Muscle layer of duodenum (tissue), 2 donors: ENCODE measurements at regions not wholly inside any gene's neighbourhood (a gene's known extent, or its start where the extent isn't known, plus 50 kb on each side); places are given as distances from the start of the nearest gene placed in this dataset.
"Not testable (repeated sequence)": the region's sequence is repeated elsewhere in the genome, so short reads cannot be mapped to it uniquely, and the experiment has no call there.

Experiments used
- H3K27ac ChIP-seq: one replicate; pipeline ENCODE4 v1.7.0; 2013; ENCODE audit warnings: mild to moderate bottlenecking, low read length
- H3K27me3 ChIP-seq: one replicate; pipeline ENCODE4 v1.7.0; 2013; ENCODE audit warnings: low read depth, mild to moderate bottlenecking, control low read depth, low read length
- H3K36me3 ChIP-seq, 2 donors: one replicate each; pipeline ENCODE4 v1.7.0; 2013; ENCODE audit warnings: low read length in 2 of 2, control low read depth in 1 of 2, mild to moderate bottlenecking in 1 of 2; ENCODE audit not compliant: insufficient read depth in 2 of 2, control insufficient read depth in 1 of 2
- H3K4me1 ChIP-seq, 2 donors: one replicate each; pipeline ENCODE4 v1.7.0; 2013; ENCODE audit warnings: low read length in 2 of 2, mild to moderate bottlenecking in 2 of 2, control low read depth in 1 of 2, moderate library complexity in 1 of 2; ENCODE audit not compliant: insufficient read depth in 2 of 2, control insufficient read depth in 1 of 2
- H3K4me3 ChIP-seq, 2 donors: one replicate each; pipeline ENCODE4 v1.7.0; 2013; ENCODE audit warnings: low read length in 2 of 2, low read depth in 1 of 2, mild to moderate bottlenecking in 1 of 2
- H3K9me3 ChIP-seq, 2 donors: one replicate each; pipeline ENCODE4 v1.7.0; 2013; ENCODE audit warnings: low read length in 2 of 2, control low read depth in 1 of 2, mild to moderate bottlenecking in 1 of 2; ENCODE audit not compliant: control insufficient read depth in 1 of 2
- donor health status: healthy.

DNA sequence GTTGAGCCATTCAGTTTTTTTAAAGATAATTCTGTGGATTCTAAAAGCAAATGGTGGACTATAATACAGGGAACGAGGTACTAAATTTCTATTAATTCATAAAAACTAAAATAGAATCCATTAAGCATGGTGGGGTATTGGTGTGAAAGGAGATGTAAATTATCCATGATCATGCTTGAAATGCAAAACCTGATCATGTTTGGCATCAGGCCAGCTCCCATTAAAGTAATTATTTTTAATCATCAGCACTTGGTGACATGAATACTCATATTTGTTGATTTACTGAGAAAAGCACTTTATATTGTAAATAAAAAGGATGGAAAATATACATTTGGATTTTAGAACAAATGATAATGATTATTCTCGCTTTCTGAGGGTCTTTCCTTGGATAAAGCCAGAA, 232.3 kb upstream of the MEIS1 start:
- Histone ChIP-seq H3K4me1 (no peaks in the 10 kb centered on the region), H3K36me3 (no peaks in the 10 kb centered on the region), H3K4me3 (no peak overlapping the region), H3K9me3 (no peaks in the 10 kb centered on the region), H3K27me3 (no peaks in the 10 kb centered on the region), H3K27ac (no peak overlapping the region)

DNA sequence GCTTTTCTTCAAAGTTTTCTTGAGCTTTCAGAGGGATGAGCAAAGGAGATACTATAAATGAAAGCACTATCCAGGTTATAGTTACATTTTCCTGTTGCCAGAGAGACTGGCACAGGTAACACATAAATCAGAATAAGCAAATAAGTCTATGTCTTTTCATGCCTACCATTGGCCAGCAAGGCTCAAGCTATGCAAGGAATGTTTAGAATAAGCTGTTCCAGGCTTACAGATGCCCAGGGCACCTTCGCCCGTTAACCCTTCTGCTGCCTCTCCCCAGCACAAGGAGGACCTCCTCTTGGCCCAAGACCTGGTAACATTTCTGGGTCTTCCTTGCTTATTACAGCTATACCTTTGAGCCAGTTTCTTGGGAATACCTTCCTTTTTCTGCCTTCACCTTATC, 233.7 kb upstream of the MEIS1 start:
- Histone ChIP-seq H3K27me3 (no peaks in the 10 kb centered on the region), H3K4me3 (no peak overlapping the region), H3K4me1 (no peaks in the 10 kb centered on the region), H3K9me3 (no peaks in the 10 kb centered on the region), H3K36me3 (no peaks in the 10 kb centered on the region), H3K27ac (no peak overlapping the region)

DNA sequence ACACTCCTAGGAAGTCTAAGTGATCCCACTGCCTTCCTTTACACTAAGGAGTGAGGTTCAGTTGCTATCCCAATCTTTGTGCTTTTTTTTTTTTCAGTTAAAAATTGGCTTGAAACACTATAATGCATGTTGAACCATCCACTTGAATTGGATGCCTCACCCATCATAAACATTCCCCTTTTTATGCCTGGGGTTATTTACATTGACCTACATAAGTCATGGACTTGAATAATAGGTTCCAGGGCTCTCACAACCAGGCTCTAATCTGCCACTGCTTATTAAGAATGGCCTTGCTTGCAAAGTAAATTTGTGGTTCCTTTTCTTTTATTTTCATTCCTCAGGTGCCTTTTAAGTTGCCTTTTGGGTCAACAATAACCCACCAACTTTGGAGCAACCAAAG, 236.1 kb upstream of the MEIS1 start:
- Histone ChIP-seq H3K9me3 (no peaks in the 10 kb centered on the region), H3K27ac (no peak overlapping the region), H3K27me3 (no peaks in the 10 kb centered on the region), H3K36me3 (no peaks in the 10 kb centered on the region), H3K4me1 (no peaks in the 10 kb centered on the region), H3K4me3 (no peak overlapping the region)

DNA sequence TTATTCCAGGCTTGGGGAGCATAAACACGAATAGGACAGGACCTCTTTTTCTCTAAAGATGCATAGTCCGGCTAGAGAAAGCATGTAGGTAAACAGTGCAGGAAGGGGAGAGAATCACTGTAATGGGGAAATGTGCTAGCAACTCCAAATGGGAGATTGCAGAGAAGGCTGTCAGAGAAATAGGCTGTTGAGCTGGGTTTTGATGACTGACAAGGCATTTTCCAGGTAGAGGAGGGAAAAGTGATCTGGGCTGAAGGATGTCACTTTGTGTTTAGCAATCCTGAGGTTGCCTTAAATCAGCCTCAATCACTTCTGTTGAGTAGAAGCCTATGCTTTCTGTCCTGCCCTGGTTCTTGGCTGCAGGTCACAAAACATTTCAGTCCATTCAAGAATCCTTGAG, 242.0 kb upstream of the MEIS1 start:
- H3K4me1 ChIP-seq: no peaks in the 10 kb centered on the region

DNA sequence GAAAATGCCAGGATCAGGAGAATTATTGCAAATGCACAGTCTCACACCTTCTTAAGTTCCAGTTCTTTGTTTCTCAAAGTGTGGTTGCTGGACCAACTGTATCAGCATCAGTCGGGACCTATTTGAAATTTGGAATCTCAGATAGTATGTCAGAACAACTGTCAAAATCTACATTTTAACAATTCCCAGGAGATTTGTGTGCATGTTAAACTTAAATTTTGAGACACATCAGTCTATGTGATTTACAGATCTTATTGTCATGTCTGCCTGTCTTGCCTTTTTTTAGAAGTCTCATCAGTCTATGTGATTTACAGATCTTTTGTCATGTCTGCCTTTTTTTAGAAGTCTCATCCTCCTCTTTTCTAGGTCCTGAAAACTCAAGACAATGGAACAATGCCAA, 243.6 kb upstream of the MEIS1 start:
- Histone ChIP-seq H3K36me3 (no peaks in the 10 kb centered on the region), H3K27ac (no peak overlapping the region), H3K9me3 (no peaks in the 10 kb centered on the region), H3K27me3 (no peaks in the 10 kb centered on the region), H3K4me3 (no peak overlapping the region), H3K4me1 (peaks cover 0 to 3% of the 10 kb centered on the region in 2 donors)

More for the DNA sequence above, 242.0 kb upstream of the MEIS1 start:
- Histone ChIP-seq H3K4me3 (no peak overlapping the region), H3K27ac (no peak overlapping the region), H3K9me3 (no peaks in the 10 kb centered on the region), H3K36me3 (no peaks in the 10 kb centered on the region), H3K27me3 (no peaks in the 10 kb centered on the region)

DNA sequence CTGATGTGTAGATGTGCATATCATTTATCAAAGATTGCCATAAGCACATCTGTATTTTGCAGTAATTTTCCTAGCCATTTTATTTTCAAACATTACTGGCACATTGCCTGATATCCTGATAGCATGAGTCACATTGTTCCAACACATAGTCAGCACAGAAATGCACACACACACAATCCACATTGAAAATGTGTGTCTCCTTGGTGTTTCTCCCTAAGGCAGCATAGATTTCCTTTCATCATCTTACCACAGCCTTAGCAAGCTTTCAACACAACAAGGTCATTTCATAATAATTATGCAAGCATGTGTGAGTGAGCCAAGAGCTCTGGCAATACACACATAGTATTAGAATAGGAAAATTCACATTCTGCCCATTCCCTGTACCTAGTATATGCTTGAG, 245.4 kb upstream of the MEIS1 start:
- H3K27me3 ChIP-seq: no peaks in the 10 kb centered on the region
- no peaks in the 10 kb centered on the region for H3K9me3 ChIP-seq
- H3K36me3 ChIP-seq: no peaks in the 10 kb centered on the region
- H3K27ac ChIP-seq: no peak overlapping the region
- no peak overlapping the region for H3K4me3 ChIP-seq
- H3K4me1 ChIP-seq: peaks cover 0 to 3% of the 10 kb centered on the region in 2 donors

DNA sequence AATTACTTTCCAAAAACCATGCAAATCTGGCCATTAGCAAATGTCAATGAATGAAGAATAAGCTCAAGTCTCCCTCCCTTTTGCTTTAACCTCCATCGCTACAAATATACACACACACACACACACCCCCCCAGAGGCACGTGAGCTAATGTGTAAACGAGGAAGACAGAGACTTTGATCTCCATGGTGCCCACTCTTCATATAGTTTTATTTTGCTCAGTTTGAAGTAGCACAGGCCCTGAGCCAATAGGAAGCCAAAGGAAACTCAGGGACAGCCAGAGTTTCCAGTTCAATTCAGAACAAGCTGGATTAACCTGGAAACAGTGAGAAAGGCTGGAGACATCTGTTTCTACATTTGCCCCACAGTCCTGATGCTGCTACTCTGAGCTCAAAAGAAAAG, 248.4 kb upstream of the MEIS1 start:
- no peaks in the 10 kb centered on the region for H3K36me3 ChIP-seq
- H3K27me3 ChIP-seq: no peaks in the 10 kb centered on the region
- no peaks in the 10 kb centered on the region for H3K9me3 ChIP-seq
- peaks cover 0 to 3% of the 10 kb centered on the region in 2 donors for H3K4me1 ChIP-seq
- H3K4me3 ChIP-seq: no peak overlapping the region
- no peak overlapping the region for H3K27ac ChIP-seq

DNA sequence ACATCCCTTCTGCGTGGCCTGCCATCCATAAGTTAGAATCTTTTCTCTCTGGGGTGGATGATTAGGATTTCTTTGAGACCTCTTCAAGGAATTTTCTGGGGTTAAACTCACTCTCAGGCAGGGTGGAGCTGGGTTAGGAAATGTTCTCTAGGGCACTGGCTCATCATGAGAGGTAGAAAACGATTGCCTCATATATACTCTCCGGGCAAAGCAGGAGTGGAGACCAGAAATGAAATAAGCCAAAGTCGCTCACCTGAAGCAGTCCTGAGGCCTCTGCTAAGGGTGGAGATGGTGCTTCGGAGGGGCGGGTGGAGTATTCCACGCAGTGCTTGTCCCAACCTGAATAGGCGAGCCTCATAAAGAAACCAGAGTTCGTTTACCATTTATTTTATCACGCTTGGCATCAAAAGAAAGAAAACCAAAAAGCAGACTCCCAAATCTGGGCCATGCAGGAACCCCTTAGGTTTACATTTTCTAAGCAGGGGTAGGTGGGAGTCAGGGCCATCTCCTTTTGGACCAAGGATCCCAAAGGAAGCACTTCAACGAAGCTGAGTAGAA, 249.3 kb upstream of the MEIS1 start:
- H3K4me3 ChIP-seq: no peak overlapping the region
- peaks cover 0 to 3% of the 10 kb centered on the region in 2 donors for H3K4me1 ChIP-seq
- no peaks in the 10 kb centered on the region for H3K9me3 ChIP-seq
- no peak overlapping the region for H3K27ac ChIP-seq
- no peaks in the 10 kb centered on the region for H3K36me3 ChIP-seq
- H3K27me3 ChIP-seq: no peaks in the 10 kb centered on the region

DNA sequence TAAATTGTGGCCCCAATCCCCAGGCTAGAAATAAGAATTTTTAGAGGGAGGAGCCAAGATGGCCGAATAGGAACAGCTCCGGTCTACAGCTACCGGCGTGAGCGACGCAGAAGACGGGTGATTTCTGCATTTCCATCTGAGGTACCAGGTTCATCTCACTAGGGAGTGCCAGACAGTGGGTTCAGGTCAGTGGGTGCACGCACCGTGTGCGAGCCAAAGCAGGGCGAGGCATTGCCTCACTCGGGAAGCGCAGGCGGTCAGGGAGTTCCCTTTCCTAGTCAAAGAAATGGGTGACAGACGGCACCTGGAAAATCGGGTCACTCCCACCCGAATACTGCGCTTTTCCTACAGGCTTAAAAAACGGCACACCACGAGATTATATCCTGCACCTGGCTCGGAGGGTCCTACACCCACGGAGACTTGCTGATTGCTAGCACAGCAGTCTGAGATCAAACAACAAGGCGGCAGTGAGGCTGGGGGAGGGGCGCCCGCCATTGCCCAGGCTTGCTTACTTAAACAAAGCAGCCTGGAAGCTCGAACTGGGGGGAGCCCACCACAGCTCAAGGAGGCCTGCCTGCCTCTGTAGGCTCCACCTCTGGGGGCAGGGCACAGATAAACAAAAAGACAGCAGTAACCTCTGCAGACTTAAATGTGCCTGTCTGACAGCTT, 257.7 kb upstream of the MEIS1 start:
- not testable (repeated sequence) for H3K9me3 ChIP-seq, H3K4me3 ChIP-seq, H3K27me3 ChIP-seq, H3K36me3 ChIP-seq, H3K4me1 ChIP-seq, H3K27ac ChIP-seq

DNA sequence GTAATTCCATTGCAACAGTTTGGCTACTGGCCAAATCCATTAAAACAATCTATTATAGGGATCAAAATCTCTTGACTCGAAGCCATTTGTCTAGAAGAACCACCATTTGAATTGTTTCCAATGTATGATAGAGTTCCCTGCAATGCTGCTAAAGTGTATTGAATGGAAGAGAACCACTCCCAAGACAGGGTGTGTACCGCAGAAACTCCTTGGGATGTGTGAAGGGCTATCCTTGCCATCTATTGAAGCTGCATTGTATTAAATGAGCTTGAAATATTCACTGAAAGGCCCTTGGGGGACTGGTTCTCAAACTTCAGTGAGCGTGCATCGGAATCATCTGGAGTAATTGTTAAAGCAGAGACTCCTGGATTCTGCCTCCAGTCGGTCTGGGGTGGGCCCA, 260.4 kb upstream of the MEIS1 start:
- H3K27ac ChIP-seq: no peak overlapping the region
- no peaks in the 10 kb centered on the region for H3K9me3 ChIP-seq
- no peaks in the 10 kb centered on the region for H3K36me3 ChIP-seq

DNA sequence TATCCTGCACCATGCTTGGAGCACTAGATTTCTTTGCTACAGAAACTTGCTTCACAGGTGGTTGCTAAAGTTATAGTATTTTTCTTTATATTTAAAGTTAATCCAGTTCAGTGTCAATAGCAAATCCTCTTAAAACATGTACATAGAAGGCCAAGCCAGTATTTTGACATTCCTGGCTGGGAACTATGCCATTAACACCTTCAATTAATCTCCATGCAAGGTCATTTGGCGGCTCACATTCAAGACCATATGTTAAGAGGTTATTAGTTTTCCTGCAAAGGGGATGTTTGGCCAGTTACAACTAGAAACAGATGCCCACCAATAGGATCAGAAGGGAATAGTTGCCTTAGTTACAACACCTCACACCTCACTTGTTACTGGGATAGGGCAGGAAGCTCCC, 261.3 kb upstream of the MEIS1 start:
- no peaks in the 10 kb centered on the region for H3K27me3 ChIP-seq
- H3K9me3 ChIP-seq: no peaks in the 10 kb centered on the region
- no peaks in the 10 kb centered on the region for H3K4me1 ChIP-seq
- H3K27ac ChIP-seq: no peak overlapping the region
- no peaks in the 10 kb centered on the region for H3K36me3 ChIP-seq
- no peak overlapping the region for H3K4me3 ChIP-seq

More for the DNA sequence above, 260.4 kb upstream of the MEIS1 start:
- H3K4me1 ChIP-seq: no peaks in the 10 kb centered on the region
- no peak overlapping the region for H3K4me3 ChIP-seq
- no peaks in the 10 kb centered on the region for H3K27me3 ChIP-seq

DNA sequence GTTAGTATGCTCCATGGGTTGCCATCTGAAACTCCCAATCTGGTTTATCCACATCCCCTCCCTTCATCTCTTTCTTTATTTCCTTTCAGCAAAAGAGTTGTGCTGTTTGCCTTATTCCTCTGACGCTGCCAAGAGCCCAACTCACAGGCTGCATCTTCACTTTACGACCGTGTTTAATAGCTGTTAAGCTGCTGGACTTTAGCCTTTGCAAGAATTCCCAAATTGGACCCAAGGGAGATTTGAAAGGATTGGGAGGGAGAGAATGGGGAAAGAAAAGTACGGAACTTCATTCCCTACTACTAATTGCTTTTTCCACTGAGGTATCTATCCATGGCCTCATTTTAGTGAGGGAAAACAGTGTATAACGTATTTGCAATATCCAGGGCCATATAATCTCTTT, 263.4 kb upstream of the MEIS1 start:
- Histone ChIP-seq H3K9me3 (no peaks in the 10 kb centered on the region), H3K36me3 (no peaks in the 10 kb centered on the region), H3K27ac (no peak overlapping the region), H3K27me3 (no peaks in the 10 kb centered on the region), H3K4me3 (no peak overlapping the region), H3K4me1 (no peaks in the 10 kb centered on the region)
